ENCODE measurements at regions not wholly inside any gene's neighbourhood (a gene's known extent, or its start where the extent isn't known, plus 50 kb on each side); places are given as distances from the start of the nearest gene placed in this dataset.

DNA sequence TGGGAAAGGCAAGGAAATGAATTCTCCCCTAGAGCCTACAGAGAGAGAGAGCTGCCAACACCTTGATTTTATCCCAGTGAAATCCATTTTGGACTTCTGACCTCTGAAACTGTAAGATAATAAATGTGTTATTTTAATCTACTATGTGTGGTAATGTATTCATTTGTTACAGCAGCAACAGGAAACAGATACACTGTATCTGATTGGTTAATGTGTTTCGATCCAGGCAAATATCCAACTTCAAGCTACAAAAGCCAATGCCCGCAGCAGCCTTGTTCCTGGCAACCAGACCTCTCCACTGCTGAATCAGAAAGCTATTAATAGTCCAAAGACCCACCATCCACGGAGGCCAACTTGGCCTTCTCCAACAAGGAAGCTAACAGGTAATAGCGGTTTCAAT, 318.1 kb downstream of the PTTG2 start:
- TF ChIP-seq, protein P1, sequence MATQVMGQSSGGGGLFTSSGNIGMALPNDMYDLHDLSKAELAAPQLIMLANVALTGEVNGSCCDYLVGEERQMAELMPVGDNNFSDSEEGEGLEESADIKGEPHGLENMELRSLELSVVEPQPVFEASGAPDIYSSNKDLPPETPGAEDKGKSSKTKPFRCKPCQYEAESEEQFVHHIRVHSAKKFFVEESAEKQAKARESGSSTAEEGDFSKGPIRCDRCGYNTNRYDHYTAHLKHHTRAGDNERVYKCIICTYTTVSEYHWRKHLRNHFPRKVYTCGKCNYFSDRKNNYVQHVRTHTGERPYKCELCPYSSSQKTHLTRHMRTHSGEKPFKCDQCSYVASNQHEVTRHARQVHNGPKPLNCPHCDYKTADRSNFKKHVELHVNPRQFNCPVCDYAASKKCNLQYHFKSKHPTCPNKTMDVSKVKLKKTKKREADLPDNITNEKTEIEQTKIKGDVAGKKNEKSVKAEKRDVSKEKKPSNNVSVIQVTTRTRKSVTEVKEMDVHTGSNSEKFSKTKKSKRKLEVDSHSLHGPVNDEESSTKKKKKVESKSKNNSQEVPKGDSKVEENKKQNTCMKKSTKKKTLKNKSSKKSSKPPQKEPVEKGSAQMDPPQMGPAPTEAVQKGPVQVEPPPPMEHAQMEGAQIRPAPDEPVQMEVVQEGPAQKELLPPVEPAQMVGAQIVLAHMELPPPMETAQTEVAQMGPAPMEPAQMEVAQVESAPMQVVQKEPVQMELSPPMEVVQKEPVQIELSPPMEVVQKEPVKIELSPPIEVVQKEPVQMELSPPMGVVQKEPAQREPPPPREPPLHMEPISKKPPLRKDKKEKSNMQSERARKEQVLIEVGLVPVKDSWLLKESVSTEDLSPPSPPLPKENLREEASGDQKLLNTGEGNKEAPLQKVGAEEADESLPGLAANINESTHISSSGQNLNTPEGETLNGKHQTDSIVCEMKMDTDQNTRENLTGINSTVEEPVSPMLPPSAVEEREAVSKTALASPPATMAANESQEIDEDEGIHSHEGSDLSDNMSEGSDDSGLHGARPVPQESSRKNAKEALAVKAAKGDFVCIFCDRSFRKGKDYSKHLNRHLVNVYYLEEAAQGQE (IDR thresholded peaks at IDR 0.05; ENCODE audit: insufficient replicate concordance, low read depth) = no peak
- TF ChIP-seq, protein P2, sequence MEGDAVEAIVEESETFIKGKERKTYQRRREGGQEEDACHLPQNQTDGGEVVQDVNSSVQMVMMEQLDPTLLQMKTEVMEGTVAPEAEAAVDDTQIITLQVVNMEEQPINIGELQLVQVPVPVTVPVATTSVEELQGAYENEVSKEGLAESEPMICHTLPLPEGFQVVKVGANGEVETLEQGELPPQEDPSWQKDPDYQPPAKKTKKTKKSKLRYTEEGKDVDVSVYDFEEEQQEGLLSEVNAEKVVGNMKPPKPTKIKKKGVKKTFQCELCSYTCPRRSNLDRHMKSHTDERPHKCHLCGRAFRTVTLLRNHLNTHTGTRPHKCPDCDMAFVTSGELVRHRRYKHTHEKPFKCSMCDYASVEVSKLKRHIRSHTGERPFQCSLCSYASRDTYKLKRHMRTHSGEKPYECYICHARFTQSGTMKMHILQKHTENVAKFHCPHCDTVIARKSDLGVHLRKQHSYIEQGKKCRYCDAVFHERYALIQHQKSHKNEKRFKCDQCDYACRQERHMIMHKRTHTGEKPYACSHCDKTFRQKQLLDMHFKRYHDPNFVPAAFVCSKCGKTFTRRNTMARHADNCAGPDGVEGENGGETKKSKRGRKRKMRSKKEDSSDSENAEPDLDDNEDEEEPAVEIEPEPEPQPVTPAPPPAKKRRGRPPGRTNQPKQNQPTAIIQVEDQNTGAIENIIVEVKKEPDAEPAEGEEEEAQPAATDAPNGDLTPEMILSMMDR (IDR thresholded peaks at IDR 0.05; ENCODE audit: insufficient read depth, low read length) = no peak
- TF ChIP-seq POLR2AphosphoS5 (IDR thresholded peaks at IDR 0.05; ENCODE audit: low read depth) = no peak

Measured in HL-60 (cell line).